GM18909 (cell line): ENCODE measurements at regions not wholly inside any gene's neighbourhood (a gene's known extent, or its start where the extent isn't known, plus 50 kb on each side); places are given as distances from the start of the nearest gene placed in this dataset.

Experiments used
- ATAC-seq: cut with Tn5 transposase; IDR thresholded peaks from one replicate; pipeline ENCODE4 v1.9.1; 2021; ENCODE audit warnings: mild to moderate bottlenecking; ENCODE audit not compliant: unreplicated experiment, poor library complexity

GRCh38 chr9:16025627-16026026, 472.8 kb downstream of the CCDC171 start:
- ATAC-seq = no peak

GRCh38 chr9:16026886-16027285, 474.0 kb downstream of the CCDC171 start:
- no peak for ATAC-seq

GRCh38 chr9:16028548-16028947, 475.7 kb downstream of the CCDC171 start:
- ATAC-seq = no peak

GRCh38 chr9:16029046-16029615, 476.3 kb downstream of the CCDC171 start:
- ATAC-seq = no peak

- no peak for ATAC-seq
Measured at GRCh38 chr9:16029796-16030363, 477.0 kb downstream of the CCDC171 start.

GRCh38 chr9:16030528-16031185, 477.8 kb downstream of the CCDC171 start:
- ATAC-seq = peak; percentile 96

- no peak for ATAC-seq
Measured at GRCh38 chr9:16031486-16031885, 478.6 kb downstream of the CCDC171 start.

- ATAC-seq = no peak
Measured at GRCh38 chr9:16031971-16032370, 479.1 kb downstream of the CCDC171 start.

GRCh38 chr9:16032799-16033198, 480.0 kb downstream of the CCDC171 start:
- no peak for ATAC-seq

- no peak for ATAC-seq
Measured at GRCh38 chr9:16033253-16033652, 480.4 kb downstream of the CCDC171 start.

GRCh38 chr9:16033921-16034691, 481.3 kb downstream of the CCDC171 start:
- no peak for ATAC-seq

GRCh38 chr9:16039218-16039987, 486.6 kb downstream of the CCDC171 start:
- no peak for ATAC-seq

GRCh38 chr9:16039988-16040761, 487.3 kb downstream of the CCDC171 start:
- ATAC-seq = no peak

GRCh38 chr9:16043756-16044578, 491.1 kb downstream of the CCDC171 start:
- ATAC-seq = no peak

- no peak for ATAC-seq
Measured at GRCh38 chr9:16044579-16044881, 491.7 kb downstream of the CCDC171 start.

- no peak for ATAC-seq
Measured at GRCh38 chr9:16045651-16046280, 492.9 kb downstream of the CCDC171 start.

- no peak for ATAC-seq
Measured at GRCh38 chr9:16046713-16047112, 493.9 kb downstream of the CCDC171 start.

- no peak for ATAC-seq
Measured at GRCh38 chr9:16048129-16048528, 495.3 kb downstream of the CCDC171 start.

GRCh38 chr9:16052146-16052545, 499.3 kb downstream of the CCDC171 start:
- ATAC-seq = no peak
